A673 (cell line): ENCODE measurements at regions not wholly inside any gene's neighbourhood (a gene's known extent, or its start where the extent isn't known, plus 50 kb on each side); places are given as distances from the start of the nearest gene placed in this dataset.

ENCODE experiments used
- CTCF ChIP-seq: fragments of 300-800, 200-600 bp; sonication (generic); conservative IDR thresholded peaks from 2 replicates; pipeline ENCODE4 v1.5.1; 2017; ENCODE audit warnings: low read depth, mild to moderate bottlenecking, antibody characterized with exemption, low read length, moderate library complexity, mixed read lengths
- EZH2 ChIP-seq: fragments of 200-600 bp; sonication (generic); IDR thresholded peaks from 2 replicates; pipeline ENCODE4 v1.6.1; 2017; ENCODE audit warnings: borderline replicate concordance, low read depth, mild to moderate bottlenecking, mixed read lengths, antibody characterized with exemption, low read length; ENCODE audit not compliant: poor library complexity, severe bottlenecking

- no peak for TF ChIP-seq CTCF
- TF ChIP-seq EZH2: no peak
Observed at GRCh38 chr3:55349851-55350250, 137.3 kb downstream of the WNT5A start.
